C4-2B (cell line): ENCODE measurements at regions not wholly inside any gene's neighbourhood (a gene's known extent, or its start where the extent isn't known, plus 50 kb on each side); places are given as distances from the start of the nearest gene placed in this dataset.

Source experiments
- H3K27ac ChIP-seq: fragments of 450-650 bp; 2 replicates; pipeline ENCODE4 v1.5.1; 2017
- ZFX ChIP-seq: fragments of 450-650 bp; IDR thresholded peaks from 2 replicates; pipeline ENCODE4 v1.6.1; 2017
- TF ChIP-seq, protein P1 (sequence below): fragments of 450-650 bp; conservative IDR thresholded peaks from 2 replicates; pipeline ENCODE4 v1.5.1; 2017; ENCODE audit warnings: mild to moderate bottlenecking

DNA sequence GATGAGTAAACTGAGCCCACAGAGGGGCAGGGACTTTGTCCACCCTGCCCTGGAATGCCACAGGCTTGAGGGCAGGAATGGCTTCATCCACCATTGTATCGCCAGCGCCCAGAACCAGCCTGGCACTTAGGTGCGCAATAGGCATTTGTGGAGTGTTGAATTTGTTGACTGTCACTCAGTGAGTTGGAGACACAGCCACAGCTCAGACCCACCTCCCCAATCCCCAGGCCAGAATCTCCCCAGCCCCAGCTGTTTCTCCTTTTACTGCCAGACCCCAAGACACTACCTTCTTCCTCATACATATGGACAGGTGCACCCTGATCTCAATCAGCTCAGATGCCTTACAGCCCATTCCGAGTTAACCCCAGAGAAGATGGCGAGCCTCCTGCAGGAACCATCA, 674.5 kb downstream of the MATN1 start:
- TF ChIP-seq ZFX = no peak
- TF ChIP-seq, protein P1, sequence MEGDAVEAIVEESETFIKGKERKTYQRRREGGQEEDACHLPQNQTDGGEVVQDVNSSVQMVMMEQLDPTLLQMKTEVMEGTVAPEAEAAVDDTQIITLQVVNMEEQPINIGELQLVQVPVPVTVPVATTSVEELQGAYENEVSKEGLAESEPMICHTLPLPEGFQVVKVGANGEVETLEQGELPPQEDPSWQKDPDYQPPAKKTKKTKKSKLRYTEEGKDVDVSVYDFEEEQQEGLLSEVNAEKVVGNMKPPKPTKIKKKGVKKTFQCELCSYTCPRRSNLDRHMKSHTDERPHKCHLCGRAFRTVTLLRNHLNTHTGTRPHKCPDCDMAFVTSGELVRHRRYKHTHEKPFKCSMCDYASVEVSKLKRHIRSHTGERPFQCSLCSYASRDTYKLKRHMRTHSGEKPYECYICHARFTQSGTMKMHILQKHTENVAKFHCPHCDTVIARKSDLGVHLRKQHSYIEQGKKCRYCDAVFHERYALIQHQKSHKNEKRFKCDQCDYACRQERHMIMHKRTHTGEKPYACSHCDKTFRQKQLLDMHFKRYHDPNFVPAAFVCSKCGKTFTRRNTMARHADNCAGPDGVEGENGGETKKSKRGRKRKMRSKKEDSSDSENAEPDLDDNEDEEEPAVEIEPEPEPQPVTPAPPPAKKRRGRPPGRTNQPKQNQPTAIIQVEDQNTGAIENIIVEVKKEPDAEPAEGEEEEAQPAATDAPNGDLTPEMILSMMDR = no peak
- no peak overlapping the region for H3K27ac ChIP-seq

DNA sequence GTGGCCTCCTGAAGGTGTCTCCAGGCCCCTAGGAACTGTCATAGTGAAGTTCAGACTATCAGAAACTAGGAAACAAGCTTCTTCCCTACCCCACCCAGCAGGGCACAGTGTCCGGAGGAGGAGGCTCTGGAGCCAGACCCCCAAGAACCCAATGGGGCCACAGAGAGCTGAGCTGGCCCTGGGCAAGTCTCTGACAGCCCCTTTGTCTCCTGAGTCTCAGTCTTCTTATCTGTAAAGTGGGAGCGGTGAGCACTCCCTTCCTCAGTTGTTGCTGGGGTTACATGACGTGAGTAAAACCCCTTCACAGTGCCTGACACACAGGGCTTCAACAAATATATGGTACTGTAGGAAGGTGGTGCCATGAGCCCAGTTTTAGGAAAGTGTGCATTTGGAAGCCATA, 675.8 kb downstream of the MATN1 start:
- no peak overlapping the region for H3K27ac ChIP-seq
- TF ChIP-seq, protein P1 = no peak
- TF ChIP-seq ZFX = no peak

DNA sequence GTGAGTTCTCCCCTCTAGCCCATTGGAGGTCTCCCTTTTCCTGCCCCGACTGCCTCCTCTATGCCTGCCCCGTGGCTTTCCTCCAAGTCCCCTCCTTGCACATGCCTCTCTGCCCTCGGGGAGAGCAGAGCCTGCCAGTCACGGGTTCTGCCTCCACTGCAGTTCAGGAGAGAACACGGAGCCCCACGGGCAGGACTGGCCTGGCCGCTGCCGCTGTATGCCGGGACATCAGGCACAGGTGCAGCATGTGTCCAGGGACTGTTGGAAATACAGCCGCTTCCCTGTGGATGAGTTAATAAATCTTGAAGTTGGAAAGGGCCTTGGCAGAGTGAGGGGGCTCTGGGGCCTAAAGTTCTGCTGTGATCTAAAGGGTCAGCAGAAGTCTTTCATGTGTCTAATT, 676.6 kb downstream of the MATN1 start:
- H3K27ac ChIP-seq = no peak overlapping the region
- TF ChIP-seq, protein P1 = no peak
- no peak for TF ChIP-seq ZFX

DNA sequence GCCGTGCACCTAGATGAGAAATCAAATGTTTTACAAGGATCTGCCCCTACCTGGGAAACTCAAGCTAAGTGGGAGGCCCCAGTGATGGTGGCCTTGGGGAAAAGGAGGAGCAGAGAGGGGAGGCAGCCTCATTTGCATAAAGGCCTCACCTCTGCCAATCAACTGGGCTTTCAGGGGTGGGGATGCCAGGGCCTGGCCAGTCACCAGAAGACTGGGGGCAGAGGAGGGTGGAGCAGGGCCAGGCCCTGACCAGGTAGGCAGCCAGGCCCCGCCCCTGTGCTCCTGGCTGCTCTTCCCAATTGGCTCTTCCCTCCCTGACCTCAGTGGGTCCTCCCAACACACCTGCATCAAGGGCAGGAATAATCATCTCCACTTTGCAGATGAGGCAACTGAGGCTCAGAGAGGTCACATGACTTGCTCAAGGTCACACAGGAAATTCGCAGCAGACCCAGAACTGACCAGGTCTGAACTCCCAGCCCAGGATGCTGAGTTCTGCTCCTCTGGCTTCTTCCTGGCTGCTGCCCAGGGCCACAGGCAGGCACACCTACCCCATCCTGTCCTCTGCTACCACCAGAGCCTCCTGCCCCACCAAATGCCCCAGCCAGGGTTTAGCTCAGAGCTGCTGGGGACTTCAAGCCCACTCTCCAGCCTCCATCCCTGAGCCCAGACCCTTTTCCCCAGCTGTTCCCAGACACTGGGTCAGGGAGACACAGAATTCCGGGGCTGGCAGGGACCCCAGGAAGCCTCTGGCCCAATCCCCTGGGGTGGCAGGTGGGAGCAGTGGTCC, 677.9 kb downstream of the MATN1 start:
- TF ChIP-seq, protein P1 = no peak
- no peak for TF ChIP-seq ZFX
- no peak overlapping the region for H3K27ac ChIP-seq

DNA sequence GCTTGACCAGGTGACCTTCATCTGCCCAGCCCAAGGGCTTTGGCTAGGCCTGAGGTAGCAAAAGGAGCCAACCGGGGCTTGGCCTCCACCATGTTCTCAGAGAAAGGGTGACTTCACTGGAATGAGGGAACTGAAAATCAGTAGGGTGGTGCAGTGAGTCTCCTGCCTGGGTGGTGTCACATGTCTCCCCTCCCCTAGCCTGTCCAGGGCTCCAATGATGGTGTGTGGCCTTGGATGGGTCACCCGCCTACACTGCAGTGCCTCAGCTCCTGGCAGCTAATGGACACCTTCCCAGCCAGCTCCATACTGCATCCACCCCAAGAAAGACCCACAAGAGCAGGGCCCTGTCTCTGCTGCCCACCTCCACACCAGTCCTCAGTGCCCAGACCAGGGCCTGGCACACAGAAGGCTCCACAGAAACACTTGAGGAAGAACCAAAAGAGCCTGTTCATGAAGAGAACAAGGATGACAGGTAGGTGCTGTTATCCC, 678.7 kb downstream of the MATN1 start:
- TF ChIP-seq, protein P1 = no peak
- TF ChIP-seq ZFX = no peak
- H3K27ac ChIP-seq = no peak overlapping the region

DNA sequence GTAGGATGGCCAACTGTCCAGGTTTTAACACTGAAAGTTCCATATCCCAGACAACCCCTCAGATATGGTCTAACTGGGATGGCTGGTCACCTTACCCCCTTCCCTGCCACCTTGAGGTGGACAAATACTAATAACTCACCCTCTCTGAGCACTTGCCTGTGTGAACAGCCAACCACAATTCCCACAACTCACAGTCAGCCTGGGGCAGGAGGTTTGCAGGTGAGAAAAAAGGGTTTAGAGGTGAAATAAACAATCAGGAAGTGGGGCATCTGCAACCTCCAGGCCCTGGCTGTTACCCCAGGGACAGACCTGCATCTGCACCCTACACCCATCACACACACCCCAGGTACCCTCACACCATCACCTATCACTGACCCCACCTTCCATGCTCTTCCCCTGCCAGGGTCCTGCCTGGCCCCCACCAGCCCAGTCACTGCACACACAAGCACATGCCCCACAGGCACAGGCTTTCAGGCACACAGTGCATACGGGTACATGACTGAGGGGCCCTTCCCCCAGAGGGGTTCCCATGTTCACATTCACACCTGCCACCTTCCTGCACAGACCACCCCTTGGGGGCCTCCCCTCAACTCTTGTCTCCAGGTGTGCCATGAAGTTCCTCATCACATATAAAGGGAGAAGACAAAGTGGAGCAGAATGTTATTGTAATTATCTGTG, 679.5 kb downstream of the MATN1 start:
- no peak overlapping the region for H3K27ac ChIP-seq
- no peak for TF ChIP-seq ZFX
- TF ChIP-seq, protein P1 = no peak

DNA sequence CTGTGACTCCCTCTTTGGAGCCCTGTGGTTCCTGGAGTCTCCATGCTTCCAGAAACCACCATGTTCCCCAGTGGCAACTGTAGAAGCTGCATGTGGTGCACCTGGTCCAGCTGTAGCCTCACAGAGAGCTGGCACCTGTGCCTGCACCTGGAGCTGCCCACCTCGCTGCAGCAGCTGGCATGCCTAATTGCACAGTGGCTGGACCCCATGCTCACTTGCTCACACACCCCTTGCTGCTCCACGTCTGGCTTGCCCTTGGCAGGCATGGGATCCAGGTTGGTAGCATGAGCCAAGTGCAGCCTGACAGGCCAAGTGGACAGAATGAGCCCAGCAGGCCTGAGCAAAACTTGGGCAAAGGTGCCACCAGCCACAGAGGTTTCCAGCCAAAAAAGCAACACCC, 680.1 kb downstream of the MATN1 start:
- TF ChIP-seq ZFX = no peak
- TF ChIP-seq, protein P1 = no peak
- H3K27ac ChIP-seq = no peak overlapping the region
